ENCODE measurements at regions not wholly inside any gene's neighbourhood (a gene's known extent, or its start where the extent isn't known, plus 50 kb on each side); places are given as distances from the start of the nearest gene placed in this dataset.

GRCh38 chr1:239926184-239926583 lies 165.5 kb upstream of the FMN2 start:
- TF ChIP-seq CTCF (IDR thresholded peaks at IDR 0.05) (no peak), POLR2A (IDR thresholded peaks at IDR 0.05) (no peak)

Measured in right lobe of liver (tissue), 4 donors.